ENCODE measurements at regions not wholly inside any gene's neighbourhood (a gene's known extent, or its start where the extent isn't known, plus 50 kb on each side); places are given as distances from the start of the nearest gene placed in this dataset.

DNA sequence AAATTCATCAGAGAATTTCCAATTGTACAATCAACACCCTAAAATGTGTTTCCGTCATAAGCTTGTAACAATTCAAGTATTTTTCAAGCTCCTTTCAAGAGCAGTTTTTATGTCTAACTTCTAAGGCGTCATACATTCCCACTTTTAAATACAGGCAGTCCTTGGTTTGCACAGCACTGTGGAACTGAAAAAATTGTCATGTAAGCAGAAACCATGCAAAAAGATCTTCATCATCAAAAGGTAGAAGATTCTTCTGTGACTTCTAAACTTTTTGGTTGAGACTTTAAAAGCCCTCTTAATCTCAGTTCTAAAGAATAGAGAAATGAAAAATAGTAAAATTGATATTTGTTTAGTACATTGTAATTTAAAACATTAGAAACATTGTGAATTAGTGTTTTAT lies 315.6 kb downstream of the TPBG start:
- DNase-seq: no peak

GRCh38 chr6:82680192-82680591 lies 316.6 kb downstream of the TPBG start:
- DNase-seq: no peak

- DNase-seq: no peak
Observed at GRCh38 chr6:82681119-82681714, 317.6 kb downstream of the TPBG start.

DNA sequence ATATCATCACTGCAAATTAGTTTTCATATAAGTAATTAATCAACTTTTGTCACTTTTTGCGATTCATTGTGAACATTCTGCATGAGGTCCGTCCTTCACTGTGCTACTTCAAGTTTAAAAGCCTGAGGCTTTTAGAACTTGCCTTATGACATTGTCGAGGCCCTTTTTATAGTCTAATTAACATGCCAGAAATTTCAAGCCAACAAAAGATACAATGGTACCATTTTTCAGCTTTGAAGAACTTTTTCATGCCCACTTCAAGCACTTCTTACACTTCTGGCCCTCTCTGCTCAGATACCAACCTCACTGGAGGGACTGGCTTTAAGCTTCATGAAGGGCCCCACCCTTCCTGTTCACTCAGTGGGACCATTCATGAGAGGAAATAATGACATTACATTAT lies 323.1 kb downstream of the TPBG start:
- DNase-seq: no peak

GRCh38 chr6:82687855-82688254 lies 324.2 kb downstream of the TPBG start:
- DNase-seq: no peak

DNA sequence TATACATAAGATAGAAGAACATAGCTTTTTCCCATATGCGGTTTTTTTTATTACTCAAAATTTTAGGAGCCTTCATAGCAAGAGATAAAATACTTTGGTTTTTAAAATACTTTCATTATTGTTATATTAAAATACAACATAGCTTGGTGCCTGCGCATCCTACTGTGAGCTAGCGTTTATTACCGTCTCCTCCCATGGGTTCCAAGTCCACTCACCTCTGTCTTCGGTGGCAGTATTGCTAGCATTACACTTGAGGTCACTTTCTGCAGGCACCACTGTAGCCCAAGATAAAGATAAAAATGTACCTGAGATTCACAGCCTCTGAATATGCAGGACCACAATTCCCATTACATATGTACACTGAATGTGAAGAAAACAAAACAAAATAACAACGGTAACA lies 326.7 kb downstream of the TPBG start:
- DNase-seq: no peak

DNA sequence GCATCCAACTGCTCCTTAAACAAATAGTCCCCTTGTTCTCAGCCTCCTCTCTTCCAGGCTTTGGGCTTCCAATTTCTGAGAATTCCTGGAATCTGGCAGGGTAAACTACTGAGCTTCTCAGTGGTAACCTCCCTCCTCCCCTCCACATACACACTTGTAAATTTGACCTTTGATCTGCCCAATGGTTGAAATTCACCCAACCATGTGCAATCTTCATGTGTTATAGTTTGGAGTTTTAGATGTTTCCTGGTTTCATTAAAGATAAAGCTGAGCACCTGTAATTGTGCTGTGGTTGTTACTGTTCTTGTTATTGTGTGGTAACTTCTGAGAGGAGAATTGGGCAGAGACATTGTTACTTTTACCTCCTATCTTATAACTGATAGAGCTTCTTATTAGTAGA lies 328.4 kb downstream of the TPBG start:
- no peak for DNase-seq

DNA sequence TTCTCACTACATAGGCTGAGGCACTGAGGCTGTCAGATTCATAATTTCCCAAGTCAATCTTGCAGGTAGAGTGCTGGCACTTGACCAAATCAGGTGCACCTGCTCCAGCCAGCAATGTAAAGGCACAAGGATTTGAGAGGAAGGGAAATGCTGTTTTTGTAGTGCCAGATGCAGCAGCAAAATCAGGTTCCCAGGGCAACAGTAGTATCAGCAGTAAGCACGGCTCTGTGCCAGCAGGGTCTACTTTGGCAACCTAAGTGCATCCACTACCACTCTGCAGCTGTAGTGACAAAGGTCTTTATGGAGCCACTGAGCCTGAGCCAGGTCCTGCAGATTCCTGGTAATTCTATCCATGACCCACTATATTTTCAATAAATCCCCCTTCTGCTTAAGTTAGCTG lies 329.5 kb downstream of the TPBG start:
- no peak for DNase-seq

GRCh38 chr6:82701341-82701740 lies 337.7 kb downstream of the TPBG start:
- DNase-seq: no peak

DNA sequence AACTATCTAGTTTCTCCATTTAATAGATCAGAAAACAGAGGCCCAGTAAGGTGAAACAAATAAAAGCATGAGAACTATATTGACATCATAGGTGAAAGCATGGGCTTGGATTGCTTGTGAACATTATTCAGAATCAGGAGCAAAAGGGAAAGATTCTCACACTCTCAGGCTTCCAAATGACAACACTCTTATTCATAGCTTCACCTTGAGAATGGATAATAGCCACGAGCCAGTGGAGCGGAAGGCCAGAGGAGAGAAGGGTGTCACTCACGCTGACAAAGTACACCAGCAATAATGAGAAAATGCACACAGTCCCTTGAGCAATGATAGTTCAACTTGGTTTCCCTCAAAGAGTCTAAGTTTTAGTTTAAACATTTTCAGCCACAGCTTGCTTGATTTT lies 339.0 kb downstream of the TPBG start:
- no peak for DNase-seq

- DNase-seq: no peak
Observed at GRCh38 chr6:82703230-82703629, 339.6 kb downstream of the TPBG start.

DNA sequence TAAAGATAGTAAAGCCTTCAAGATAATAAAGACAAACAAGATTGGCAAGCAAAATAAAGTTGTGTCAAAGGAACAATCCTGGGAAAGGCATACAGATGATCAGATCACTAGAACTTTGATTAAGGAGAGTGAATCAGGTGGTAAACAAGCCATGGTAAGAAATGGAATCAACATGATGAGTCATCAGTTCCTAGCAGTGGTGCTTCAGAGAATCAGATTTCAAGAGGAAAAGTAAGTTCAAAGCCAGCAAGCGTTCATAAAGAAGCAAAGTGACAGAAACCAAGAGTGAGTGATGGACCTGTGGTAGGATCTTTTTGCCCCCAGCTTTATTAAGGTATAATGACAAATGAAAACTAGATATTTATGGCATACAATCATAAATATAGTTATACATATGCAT lies 340.4 kb downstream of the TPBG start:
- DNase-seq: no peak

DNA sequence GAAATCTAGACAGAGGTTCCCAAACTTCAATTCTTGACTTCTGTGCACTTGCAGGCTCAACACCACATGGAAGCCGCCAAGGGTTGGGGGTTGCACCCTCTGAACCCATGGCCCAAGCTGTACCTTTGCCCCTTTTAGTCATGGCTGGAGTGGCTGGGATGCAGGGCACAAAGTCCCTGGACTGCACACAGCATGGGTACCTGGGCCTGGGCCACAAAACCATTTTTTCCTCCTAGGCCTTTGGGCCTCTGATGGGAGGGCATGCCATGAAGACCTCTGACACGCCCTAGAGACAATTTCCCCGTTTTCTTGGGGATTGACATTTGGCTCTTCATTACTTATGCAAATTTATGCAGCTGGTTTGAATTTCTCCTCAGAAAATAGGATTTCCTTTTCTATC lies 342.0 kb downstream of the TPBG start:
- DNase-seq: no peak

DNA sequence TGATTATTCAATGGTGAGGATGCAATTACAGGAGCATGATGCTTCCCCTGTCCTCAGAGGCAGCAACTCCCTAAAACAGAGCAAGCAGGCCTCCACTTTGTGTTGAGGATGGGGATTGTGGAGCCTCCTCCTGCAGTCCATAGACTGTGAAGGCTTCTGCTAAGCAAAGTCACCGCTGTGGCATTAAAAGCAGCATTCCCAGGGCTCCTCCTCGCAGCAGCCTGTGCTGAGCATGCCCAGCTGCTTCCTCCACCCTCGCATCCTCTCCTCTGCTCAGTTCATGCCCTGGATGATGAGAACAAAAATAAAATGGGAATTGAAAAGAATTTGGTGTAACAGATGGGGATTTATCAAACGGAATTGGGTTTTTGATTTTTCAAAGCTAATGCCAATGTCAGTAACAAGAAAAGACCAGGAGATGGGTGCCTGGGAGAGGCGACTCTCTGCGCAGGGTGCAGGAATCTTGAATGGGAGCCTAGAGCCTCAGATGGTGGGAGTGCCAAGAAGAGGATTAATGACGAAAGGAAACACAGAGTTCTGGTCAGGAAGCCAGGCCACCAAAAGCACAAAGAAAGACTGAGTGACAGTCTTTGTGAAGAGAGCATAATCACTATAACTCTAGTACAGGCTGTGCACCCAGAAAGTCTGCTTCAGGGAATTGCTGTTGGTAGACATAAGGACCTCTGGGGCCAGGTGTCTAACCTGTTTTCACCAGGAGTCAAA lies 347.6 kb downstream of the TPBG start:
- no peak for DNase-seq

DNA sequence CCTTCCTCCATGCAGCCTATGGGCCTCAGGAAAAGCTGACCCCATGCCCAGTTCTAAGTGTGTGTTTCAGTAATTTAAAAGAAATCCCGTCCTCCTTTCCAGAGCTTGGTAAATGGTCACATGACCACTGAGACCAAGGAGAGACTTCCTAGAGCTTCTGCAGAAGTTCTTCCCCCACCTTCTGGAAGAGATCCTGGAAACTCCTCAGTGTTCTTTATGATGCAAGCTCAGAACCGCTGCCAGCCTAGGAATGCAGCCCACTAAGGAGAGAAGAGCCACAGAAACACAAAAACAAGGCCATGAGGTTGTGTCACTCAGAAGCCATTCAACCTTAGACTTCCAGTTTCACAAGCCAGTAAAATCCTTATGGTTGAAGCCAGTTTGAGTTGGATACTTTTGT lies 348.4 kb downstream of the TPBG start:
- peak; percentile 69 for DNase-seq

DNA sequence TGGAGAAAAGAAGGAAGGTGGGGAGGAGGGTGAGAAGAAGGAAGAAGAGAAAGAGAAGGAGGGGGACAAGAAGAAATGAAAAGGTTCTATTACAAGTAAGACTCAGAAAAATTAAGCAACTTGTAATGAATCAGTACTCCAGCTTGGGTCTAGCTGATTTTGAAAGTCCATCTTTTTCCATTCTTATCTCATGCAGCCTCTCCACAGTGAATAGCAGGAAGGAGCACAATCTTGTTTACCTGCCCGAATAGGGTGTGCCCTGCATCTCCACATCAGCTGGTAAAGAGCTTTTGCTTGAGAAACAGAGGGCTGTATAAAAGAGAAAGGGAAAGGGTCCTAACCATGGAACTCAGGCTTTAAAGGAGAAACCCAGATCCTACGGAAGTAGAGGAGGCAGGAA lies 348.8 kb downstream of the TPBG start:
- DNase-seq: no peak

- no peak for DNase-seq
Observed at GRCh38 chr6:82712826-82713225, 349.2 kb downstream of the TPBG start.

DNA sequence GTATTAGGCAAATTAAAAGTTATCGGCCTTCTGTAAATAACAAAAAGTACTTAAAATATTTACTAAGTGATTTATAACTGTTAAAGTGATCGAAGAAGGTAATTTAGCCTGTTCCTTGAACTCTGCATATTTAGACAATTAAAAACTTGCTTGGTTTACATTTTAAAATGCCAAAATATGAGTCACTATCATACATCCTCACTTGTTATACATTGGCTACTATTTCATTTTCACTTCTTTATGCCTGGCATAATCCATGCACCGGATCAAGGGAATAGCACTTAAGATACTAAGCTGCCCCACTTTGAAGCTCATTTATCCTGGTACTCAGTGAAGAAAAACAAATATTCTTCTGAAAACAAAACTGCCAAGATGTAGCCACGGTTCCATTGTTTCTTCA lies 344.6 kb downstream of the UBE3D start:
- no peak for DNase-seq

DNA sequence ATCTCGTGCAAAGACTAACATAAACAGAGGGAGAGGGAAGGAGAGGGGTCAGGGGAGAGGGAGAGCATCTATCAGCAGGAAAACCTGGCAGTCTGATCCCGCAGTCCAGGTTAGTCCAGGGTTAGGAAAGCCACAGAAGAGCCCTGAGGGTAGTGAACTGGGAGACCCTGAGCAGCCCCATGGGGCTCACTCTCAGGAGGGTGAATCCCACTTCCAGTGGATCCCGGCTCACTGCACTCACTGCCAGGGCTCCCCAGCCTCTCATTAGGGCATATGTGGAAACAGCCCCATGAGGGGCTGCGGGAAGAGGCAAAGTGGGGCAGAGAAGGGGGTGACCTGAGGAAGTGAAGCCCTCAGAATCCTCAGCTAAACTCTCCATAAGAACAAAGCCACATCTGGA lies 329.9 kb downstream of the UBE3D start:
- DNase-seq: no peak

- DNase-seq: no peak
Observed at GRCh38 chr6:82737965-82738364, 327.7 kb downstream of the UBE3D start.

DNA sequence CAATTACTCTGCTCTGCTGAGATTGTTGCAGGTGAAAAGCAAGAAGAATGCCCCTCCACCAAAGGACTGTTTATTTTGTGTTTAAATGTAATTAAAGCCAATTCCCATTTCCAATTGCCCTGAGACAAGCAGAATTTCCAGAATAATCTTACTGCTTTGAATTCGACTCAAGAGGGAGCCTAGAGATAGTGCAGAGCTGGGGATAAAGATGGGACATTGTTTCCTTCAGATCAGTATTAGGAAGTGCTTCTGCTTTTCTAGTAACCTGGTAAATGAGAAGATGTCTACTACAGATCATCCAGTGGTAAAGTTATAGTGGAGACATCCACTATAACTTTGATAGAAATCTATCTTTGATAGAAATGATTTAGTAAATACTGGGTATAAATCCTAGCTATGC lies 326.9 kb downstream of the UBE3D start:
- no peak for DNase-seq

DNA sequence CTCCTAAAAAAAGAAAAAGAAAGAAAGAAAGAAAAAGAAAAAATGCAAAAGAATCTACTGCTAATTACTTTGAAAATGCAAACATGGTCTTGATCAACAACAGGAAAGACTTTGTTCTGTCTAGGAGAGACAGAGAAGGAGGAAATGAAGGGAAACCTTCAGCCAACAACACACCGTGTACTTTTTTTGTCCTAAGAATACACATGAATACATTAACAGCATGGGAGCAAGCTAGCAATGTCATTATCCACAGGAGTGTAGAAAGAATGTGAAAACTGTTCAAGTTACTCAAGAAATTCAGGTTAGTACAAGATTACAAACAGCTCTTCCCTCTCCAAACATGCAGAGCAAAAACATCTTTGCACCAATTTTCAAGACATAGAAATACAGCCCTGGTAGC lies 326.3 kb downstream of the UBE3D start:
- no peak for DNase-seq

- DNase-seq: no peak
Observed at GRCh38 chr6:82740072-82740471, 325.6 kb downstream of the UBE3D start.

DNA sequence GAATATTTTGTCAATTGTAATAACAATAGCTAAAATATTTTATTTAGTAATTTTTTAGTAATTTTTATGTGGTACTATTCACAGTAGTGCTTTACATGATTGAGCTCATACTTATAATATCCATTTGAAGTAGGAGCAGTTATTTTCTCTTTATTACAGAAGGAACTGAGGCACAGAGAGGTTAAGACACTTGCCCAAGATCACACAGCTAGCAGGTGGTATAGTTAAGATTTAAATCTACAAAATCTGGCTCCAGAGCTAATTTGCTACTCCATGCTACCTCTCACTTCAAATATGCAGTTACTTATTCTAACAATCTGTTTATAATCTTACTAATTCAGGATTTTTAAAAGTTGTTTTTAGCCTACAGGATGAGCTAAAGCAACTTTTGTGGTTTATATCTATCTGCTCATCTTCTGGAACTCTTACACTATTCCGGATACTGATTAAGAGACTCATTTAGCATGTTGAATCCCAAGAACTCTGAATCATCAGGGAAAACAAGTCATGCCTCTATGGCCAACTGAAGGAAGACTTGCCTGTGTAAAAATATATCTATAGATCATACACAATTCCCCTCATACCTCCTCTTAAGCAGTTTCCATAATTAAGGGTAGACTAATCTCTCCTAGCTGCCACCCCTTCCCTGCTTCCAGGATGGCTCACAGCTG lies 324.2 kb downstream of the UBE3D start:
- no peak for DNase-seq

DNA sequence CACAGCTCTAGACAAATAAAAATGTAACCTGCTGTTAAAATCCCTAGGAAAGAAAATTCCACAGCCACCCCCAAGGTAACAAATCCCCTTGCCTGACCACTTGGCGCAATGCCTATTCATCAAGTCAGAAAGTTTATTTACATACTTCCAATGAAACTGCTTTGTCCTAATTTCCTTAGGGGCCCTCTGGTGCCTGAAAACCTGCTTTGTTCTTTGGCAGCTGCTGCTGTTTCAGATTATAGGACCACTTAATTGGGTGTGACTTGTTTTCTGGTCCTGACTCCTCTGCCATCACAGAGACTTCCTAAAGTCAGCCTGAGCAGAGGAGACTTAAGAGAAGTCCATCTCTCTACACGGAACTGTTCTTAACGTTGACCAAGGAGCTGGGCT lies 323.6 kb downstream of the UBE3D start:
- no peak for DNase-seq

Measured in left hindlimb (tissue), 1 donor.